H9 (cell line): ENCODE measurements at regions not wholly inside any gene's neighbourhood (a gene's known extent, or its start where the extent isn't known, plus 50 kb on each side); places are given as distances from the start of the nearest gene placed in this dataset.

Source experiments
- DNase-seq: peaks from one replicate; pipeline ENCODE4 v3.0.0-alpha.2; 2017
- H2AFZ ChIP-seq: one replicate; pipeline ENCODE4 v1.6.1; 2013; ENCODE audit warnings: mild to moderate bottlenecking, low read length, control low read depth, moderate library complexity
- H2AK5ac ChIP-seq: 2 replicates; pipeline ENCODE4 v1.6.1; 2013; ENCODE audit warnings: low read length, control low read depth, mixed read lengths; ENCODE audit not compliant: insufficient read length
- H2BK120ac ChIP-seq: one replicate; pipeline ENCODE4 v1.6.1; 2013; ENCODE audit warnings: low read depth, mild to moderate bottlenecking, low read length, control low read depth, inconsistent platforms; ENCODE audit not compliant: poor library complexity, severe bottlenecking
- H2BK12ac ChIP-seq: 2 replicates; pipeline ENCODE4 v1.6.1; 2013; ENCODE audit warnings: low read length, control low read depth, mixed read lengths, low read depth; ENCODE audit not compliant: insufficient read length
- H2BK15ac ChIP-seq: 2 replicates; pipeline ENCODE4 v1.6.1; 2013; ENCODE audit warnings: low read depth, low read length, control low read depth
- H2BK20ac ChIP-seq: one replicate; pipeline ENCODE4 v1.6.1; 2013; ENCODE audit warnings: low read depth, mild to moderate bottlenecking, low read length, control low read depth, inconsistent platforms; ENCODE audit not compliant: poor library complexity, severe bottlenecking
- H2BK5ac ChIP-seq: 2 replicates; pipeline ENCODE4 v1.6.1; 2013; ENCODE audit warnings: low read length, control low read depth, mixed read lengths; ENCODE audit not compliant: insufficient read length
- H3K14ac ChIP-seq: 2 replicates; pipeline ENCODE4 v1.6.1; 2013; ENCODE audit warnings: low read length, control low read depth; ENCODE audit not compliant: insufficient read depth
- H3K18ac ChIP-seq: 2 replicates; pipeline ENCODE4 v1.6.1; 2013; ENCODE audit warnings: low read depth, mild to moderate bottlenecking, mixed read lengths, low read length, control low read depth; ENCODE audit not compliant: insufficient read length
- H3K23ac ChIP-seq: 2 replicates; pipeline ENCODE4 v1.6.1; 2013; ENCODE audit warnings: low read length, control low read depth, mixed read lengths, low read depth; ENCODE audit not compliant: insufficient read length
- H3K23me2 ChIP-seq: 2 replicates; pipeline ENCODE4 v1.6.1; 2013; ENCODE audit warnings: low read depth, mild to moderate bottlenecking, mixed read lengths, low read length, control low read depth; ENCODE audit not compliant: insufficient read length, poor library complexity, severe bottlenecking
- H3K27ac ChIP-seq: 2 replicates; pipeline ENCODE4 v1.5.1; 2013; ENCODE audit warnings: low read length, control low read depth, mixed read lengths, low read depth; ENCODE audit not compliant: insufficient read length
- H3K27me3 ChIP-seq: 2 replicates; pipeline ENCODE4 v1.6.1; 2013; ENCODE audit warnings: low read length, control low read depth, inconsistent platforms; ENCODE audit not compliant: insufficient read depth
- H3K4ac ChIP-seq: 2 replicates; pipeline ENCODE4 v1.6.1; 2013; ENCODE audit warnings: low read depth, mild to moderate bottlenecking, control low read depth, inconsistent platforms, low read length, moderate library complexity
- H3K4me1 ChIP-seq: 2 replicates; pipeline ENCODE4 v1.6.1; 2013; ENCODE audit warnings: low read length, control low read depth, inconsistent platforms; ENCODE audit not compliant: insufficient read depth
- H3K4me2 ChIP-seq: 2 replicates; pipeline ENCODE4 v1.6.1; 2013; ENCODE audit warnings: low read length, control low read depth, mixed read lengths; ENCODE audit not compliant: insufficient read length, insufficient read depth
- H3K56ac ChIP-seq: 2 replicates; pipeline ENCODE4 v1.6.1; 2013; ENCODE audit warnings: low read depth, mild to moderate bottlenecking, mixed read lengths, low read length, control low read depth; ENCODE audit not compliant: insufficient read length
- H3K79me1 ChIP-seq: 2 replicates; pipeline ENCODE4 v1.6.1; 2013; ENCODE audit warnings: low read depth, mild to moderate bottlenecking, moderate library complexity, low read length, control low read depth, inconsistent platforms; ENCODE audit not compliant: insufficient read depth, poor library complexity, severe bottlenecking
- H3K79me2 ChIP-seq: 2 replicates; pipeline ENCODE4 v1.6.1; 2013; ENCODE audit warnings: low read length, control low read depth, inconsistent platforms; ENCODE audit not compliant: insufficient read depth
- H3K9ac ChIP-seq: 2 replicates; pipeline ENCODE4 v1.6.1; 2013; ENCODE audit warnings: low read length, control low read depth, mixed read lengths; ENCODE audit not compliant: insufficient read length; ENCODE audit errors: extremely low read depth
- H3K9me3 ChIP-seq: one replicate; pipeline ENCODE4 v1.6.1; 2013; ENCODE audit warnings: low read depth, low read length, inconsistent platforms; ENCODE audit not compliant: control insufficient read depth
- H3T11ph ChIP-seq: one replicate; pipeline ENCODE4 v1.6.1; 2013; ENCODE audit warnings: mild to moderate bottlenecking, low read length, control low read depth, inconsistent platforms
- H4K20me1 ChIP-seq: one replicate; pipeline ENCODE4 v1.6.1; 2013; ENCODE audit not compliant: control insufficient read depth, insufficient read length, insufficient read depth
- H4K5ac ChIP-seq: 2 replicates; pipeline ENCODE4 v1.6.1; 2013; ENCODE audit warnings: low read depth, mild to moderate bottlenecking, mixed read lengths, low read length, control low read depth; ENCODE audit not compliant: insufficient read length
- H4K8ac ChIP-seq: replicated peaks from 2 replicates; pipeline ENCODE4 v1.6.1; 2013; ENCODE audit warnings: low read length, control low read depth, mixed read lengths, low read depth; ENCODE audit not compliant: insufficient read length
- H4K91ac ChIP-seq: 2 replicates; pipeline ENCODE4 v1.6.1; 2013; ENCODE audit warnings: low read depth, mild to moderate bottlenecking, moderate library complexity, mixed read lengths, low read length, control low read depth; ENCODE audit not compliant: insufficient read length
- H3K27ac Mint-ChIP-seq, 3 experiments: 2 replicates in 2 of 3; 3 replicates in 1 of 3; pipeline ENCODE4 v1.8.0; 2020 to 2021; ENCODE audit warnings: mixed read lengths in 3 of 3, mild to moderate bottlenecking in 1 of 3, moderate library complexity in 1 of 3
- H3K27me3 Mint-ChIP-seq: 2 replicates; pipeline ENCODE4 v1.8.0; 2021; ENCODE audit warnings: low read depth, mild to moderate bottlenecking, moderate library complexity, mixed read lengths
- H3K36me3 Mint-ChIP-seq, 3 experiments: 2 replicates in 2 of 3; 3 replicates in 1 of 3; pipeline ENCODE4 v1.8.0; 2020 to 2021; ENCODE audit warnings: low read depth in 3 of 3, mixed read lengths in 3 of 3; ENCODE audit not compliant: insufficient read depth in 1 of 3
- H3K4me1 Mint-ChIP-seq, 2 experiments: 2 replicates each; pipeline ENCODE4 v1.8.0; 2020; ENCODE audit warnings: mixed read lengths in 2 of 2
- H3K4me3 Mint-ChIP-seq, 2 experiments: 2 replicates in 1 of 2; 3 replicates in 1 of 2; pipeline ENCODE4 v1.8.0; 2020 to 2021; ENCODE audit warnings: mild to moderate bottlenecking in 2 of 2, mixed read lengths in 2 of 2, moderate library complexity in 1 of 2
- H3K9me3 Mint-ChIP-seq, 2 experiments: 2 replicates in 1 of 2; 3 replicates in 1 of 2; pipeline ENCODE4 v1.8.0; 2020; ENCODE audit warnings: mild to moderate bottlenecking in 2 of 2, mixed read lengths in 2 of 2, moderate library complexity in 1 of 2
- CTCF ChIP-seq: fragments of 200-600 bp; sonication (generic); conservative IDR thresholded peaks from 3 replicates; pipeline ENCODE4 v1.8.0; 2021; ENCODE audit warnings: antibody characterized with exemption, mild to moderate bottlenecking
- WGBS: extraction: QIAGEN DNeasy Blood & Tissue Kit; methylation state at CpG from one replicate; pipeline ENCODE4 v1.1.7; 2013; ENCODE audit warnings: missing lambda C conversion rate, low lambda C conversion rate, mixed read lengths; ENCODE audit not compliant: insufficient read length; ENCODE audit errors: extremely low coverage; 5-methylcytosine and 5-hydroxymethylcytosine counted together

GRCh38 chr1:228992907-228993535 is 257.7 kb downstream of the RHOU start:
- H3T11ph ChIP-seq: no peak overlapping the region
- H2BK120ac ChIP-seq: no peak overlapping the region
- H4K8ac ChIP-seq: no peak overlapping the region
- H3K27me3 ChIP-seq: no peaks in the 10 kb centered on the region
- TF ChIP-seq CTCF: no peak
- peaks cover 29 to 32% of the 10 kb centered on the region in 2 experiments for H3K4me1 Mint-ChIP-seq
- no peaks in the 10 kb centered on the region for H4K20me1 ChIP-seq
- no peaks in the 10 kb centered on the region for H3K36me3 Mint-ChIP-seq
- no peaks in the 10 kb centered on the region for H3K79me2 ChIP-seq
- no peaks in the 10 kb centered on the region; the same call in 1 of the 2 replicates for H3K27me3 Mint-ChIP-seq
- no peak overlapping the region for H3K9ac ChIP-seq
- no peak overlapping the region for H2BK5ac ChIP-seq
- H3K14ac ChIP-seq: no peak overlapping the region
- H4K91ac ChIP-seq: no peak overlapping the region
- DNase-seq: no peak
- no peak overlapping the region for H2BK15ac ChIP-seq
- no CpG with 5 or more reads among the region's 8 CpGs for WGBS
- no peaks in the 10 kb centered on the region for H3K79me1 ChIP-seq
- no peak overlapping the region for H4K5ac ChIP-seq
- H3K4me3 Mint-ChIP-seq: no peak overlapping the region
- H2AFZ ChIP-seq: no peak overlapping the region
- H3K9me3 ChIP-seq: no peaks in the 10 kb centered on the region
- H3K18ac ChIP-seq: no peak overlapping the region
- no peak overlapping the region for H2BK20ac ChIP-seq
- no peak overlapping the region for H3K27ac ChIP-seq
- H3K4ac ChIP-seq: no peak overlapping the region
- no peak overlapping the region for H2AK5ac ChIP-seq
- no peak overlapping the region for H3K56ac ChIP-seq
- H3K4me2 ChIP-seq: no peak overlapping the region
- H3K23me2 ChIP-seq: no peaks in the 10 kb centered on the region
- no peak overlapping the region for H2BK12ac ChIP-seq
- peaks cover 8% of the 10 kb centered on the region; the same call in 1 of the 2 replicates for H3K4me1 ChIP-seq
- no peak overlapping the region for H3K23ac ChIP-seq
- H3K27ac Mint-ChIP-seq: peak overlapping the region in 1 of 3 experiments; percentile 36; a peak in 1 of 7 replicates
- no peaks in the 10 kb centered on the region; a peak in 1 of 5 replicates for H3K9me3 Mint-ChIP-seq
